Activated CD8-positive, alpha-beta memory T cell treated with anti-CD3 and anti-CD28 coated beads for 4 hours (primary cell): ENCODE measurements at regions not wholly inside any gene's neighbourhood (a gene's known extent, or its start where the extent isn't known, plus 50 kb on each side); places are given as distances from the start of the nearest gene placed in this dataset.

ENCODE experiments used
- DNase-seq, 2 donors: peaks; one replicate each; pipeline ENCODE4 v3.0.0-alpha.2; 2020; ENCODE audit warnings: low read depth in 2 of 2

GRCh38 chr1:55935236-55935635 lies 644.1 kb downstream of the PLPP3 start:
- no peak for DNase-seq

GRCh38 chr1:55932402-55932801 lies 647.0 kb downstream of the PLPP3 start:
- no peak for DNase-seq

GRCh38 chr1:55931081-55931940 lies 648.1 kb downstream of the PLPP3 start:
- no peak for DNase-seq

- no peak for DNase-seq
Observed at GRCh38 chr1:55929652-55930051, 649.7 kb downstream of the PLPP3 start.

- DNase-seq, result no peak
Observed at GRCh38 chr1:55928576-55928975, 650.8 kb downstream of the PLPP3 start.

GRCh38 chr1:55927702-55928290 lies 651.6 kb downstream of the PLPP3 start:
- DNase-seq, result no peak

- DNase-seq, result no peak
Observed at GRCh38 chr1:55926906-55927471, 652.4 kb downstream of the PLPP3 start.

- DNase-seq, result no peak
Observed at GRCh38 chr1:55916907-55917306, 662.5 kb downstream of the PLPP3 start.

GRCh38 chr1:55916481-55916880 lies 662.9 kb downstream of the PLPP3 start:
- DNase-seq, result no peak

GRCh38 chr1:55913565-55913964 lies 665.8 kb downstream of the PLPP3 start:
- DNase-seq, result no peak

GRCh38 chr1:55912438-55912837 lies 666.9 kb downstream of the PLPP3 start:
- no peak for DNase-seq

- no peak for DNase-seq
Observed at GRCh38 chr1:55904541-55904940, 674.8 kb downstream of the PLPP3 start.

- no peak for DNase-seq
Observed at GRCh38 chr1:55898181-55898580, 681.2 kb downstream of the PLPP3 start.

- no peak for DNase-seq
Observed at GRCh38 chr1:55896210-55896609, 681.0 kb upstream of the USP24 start.

- DNase-seq, result no peak
Observed at GRCh38 chr1:55894521-55894920, 679.4 kb upstream of the USP24 start.

GRCh38 chr1:55893155-55893554 lies 678.0 kb upstream of the USP24 start:
- no peak for DNase-seq

- DNase-seq, result no peak
Observed at GRCh38 chr1:55888685-55889317, 673.6 kb upstream of the USP24 start.

GRCh38 chr1:55886856-55887712 lies 671.9 kb upstream of the USP24 start:
- DNase-seq, result no peak

- no peak for DNase-seq
Observed at GRCh38 chr1:55885619-55886018, 670.5 kb upstream of the USP24 start.

GRCh38 chr1:55882931-55883330 lies 667.8 kb upstream of the USP24 start:
- DNase-seq, result no peak

- no peak for DNase-seq
Observed at GRCh38 chr1:55879346-55879745, 664.2 kb upstream of the USP24 start.
